Panc1 (cell line): ENCODE measurements at regions not wholly inside any gene's neighbourhood (a gene's known extent, or its start where the extent isn't known, plus 50 kb on each side); places are given as distances from the start of the nearest gene placed in this dataset.

Source experiments
- ATAC-seq: fragments of 200-7000 bp; cut with Tn5 transposase; 2 replicates; pipeline ENCODE4 v1.9.1; 2020; ENCODE audit warnings: mild to moderate bottlenecking, moderate library complexity
- BruUV-seq: library from RNA; stranded (reverse); fragments of 400-500 nt; replicated peaks from 2 replicates; lab custom pipeline; 2021; lab: Mats Ljungman, UMichigan
- CTCF ChIA-PET: fragments of 300-600 bp; sonication (Branson Sonifier 250); formaldehyde crosslinking; loops from one replicate; lab custom pipeline; 2022; ENCODE audit warnings: antibody characterized with exemption; lab: Charles Lee
- POLR2A ChIA-PET: fragments of 300-600 bp; sonication (Branson Sonifier 250); formaldehyde crosslinking; loops from one replicate; lab custom pipeline; 2022; ENCODE audit warnings: antibody characterized with exemption; lab: Charles Lee
- DNase-seq: peaks from one replicate; pipeline ENCODE4 v3.0.0-alpha.2; 2010; ENCODE audit warnings: low read depth, low spot score
- H3K27ac ChIP-seq: 2 replicates; pipeline ENCODE4 v1.5.1; 2011; ENCODE audit warnings: mild to moderate bottlenecking, low read length, inconsistent platforms
- H3K27me3 ChIP-seq: fragments of 200-500 bp; sonication (Bioruptor generic); 2 replicates; pipeline ENCODE4 v1.6.0; 2014; ENCODE audit warnings: low read length, inconsistent platforms; ENCODE audit not compliant: control insufficient read depth, insufficient read depth
- H3K36me3 ChIP-seq: fragments of 200-500 bp; sonication (Bioruptor generic); 2 replicates; pipeline ENCODE4 v1.5.1; 2014; ENCODE audit warnings: inconsistent platforms, mild to moderate bottlenecking, low read length, moderate library complexity; ENCODE audit not compliant: control insufficient read depth, insufficient read depth
- H3K4me1 ChIP-seq: 2 replicates; pipeline ENCODE4 v1.5.1; 2011; ENCODE audit warnings: inconsistent platforms, mild to moderate bottlenecking, low read length, moderate library complexity; ENCODE audit not compliant: control insufficient read depth, insufficient read depth
- H3K4me3 ChIP-seq, 2 experiments: 2 replicates each; pipeline ENCODE4 v1.5.1; 2011 to 2012; ENCODE audit warnings: low read depth in 2 of 2, low read length in 2 of 2, mild to moderate bottlenecking in 2 of 2, inconsistent platforms in 1 of 2, moderate library complexity in 1 of 2
- H3K9me3 ChIP-seq: fragments of 200-500 bp; sonication (Bioruptor generic); 2 replicates; pipeline ENCODE4 v1.5.1; 2014; ENCODE audit warnings: low read depth, mild to moderate bottlenecking, inconsistent platforms, low read length, moderate library complexity; ENCODE audit not compliant: control insufficient read depth, insufficient read depth
- CTCF ChIP-seq: fragments of 450-650 bp; IDR thresholded peaks from 2 replicates; pipeline ENCODE4 v1.5.1; 2017; ENCODE audit warnings: mild to moderate bottlenecking
- POLR2AphosphoS5 ChIP-seq: IDR thresholded peaks from 2 replicates; pipeline ENCODE4 v1.6.1; 2012; ENCODE audit warnings: mild to moderate bottlenecking, low read depth, low read length, moderate library complexity
- REST ChIP-seq, 2 experiments: IDR thresholded peaks; 2 replicates each; pipeline ENCODE4 v1.6.1; 2011 to 2012; ENCODE audit warnings: low read depth in 2 of 2, control low read depth in 1 of 2, low read length in 1 of 2, mild to moderate bottlenecking in 1 of 2, moderate library complexity in 1 of 2; ENCODE audit not compliant: insufficient read depth in 1 of 2
- SIN3A ChIP-seq: IDR thresholded peaks from 2 replicates; pipeline ENCODE4 v1.6.1; 2012; ENCODE audit warnings: low read depth, mild to moderate bottlenecking, low read length, moderate library complexity, borderline replicate concordance; ENCODE audit not compliant: insufficient read depth
- TCF7L2 ChIP-seq: IDR thresholded peaks from 2 replicates; pipeline ENCODE4 v1.6.1; 2011; ENCODE audit warnings: mild to moderate bottlenecking, low read depth, low read length, inconsistent platforms
- in situ Hi-C: cut with HindIII; loops from 2 replicates; pipeline ENCODE4 v1.10.0; 2016; ENCODE audit warnings: low sequenced_read_pairs, low pct_unique_long_range_greater_than_20kb
- intact Hi-C: fragments of 100-400 bp; cut with micrococcal nuclease; formaldehyde crosslinking; loops from one replicate; pipeline ENCODE4 v1.10.0; 2022; ENCODE audit not compliant: unreplicated experiment

- no peaks in the 10 kb centered on the region for H3K27me3 ChIP-seq
- H3K27ac ChIP-seq = no peak overlapping the region
- no peak for TF ChIP-seq SIN3A
- TF ChIP-seq CTCF = no peak
- TF ChIP-seq REST (IDR thresholded peaks at IDR 0.05; ENCODE audit: insufficient read depth in 1 of 2, low read depth in 2 of 2, low read length in 1 of 2) = no peak
- BruUV-seq = no TSS peak
- DNase-seq (no peak), ATAC-seq (no peak)
- H3K4me1 ChIP-seq = no peaks in the 10 kb centered on the region
- H3K4me3 ChIP-seq = no peak overlapping the region
- ChIA-PET POLR2A (no interaction called here), CTCF (no interaction called here)
- intact Hi-C loops = no loop called here
- H3K36me3 ChIP-seq = no peaks in the 10 kb centered on the region
- in situ Hi-C loops = no loop called here
- no peaks in the 10 kb centered on the region for H3K9me3 ChIP-seq
These were observed 126.6 kb upstream of the ST8SIA2 start for GRCh38 chr15:92266796-92267685.

- in situ Hi-C loops = no loop called here
- ChIA-PET CTCF (no interaction called here), POLR2A (no interaction called here)
- H3K27ac ChIP-seq = no peak overlapping the region
- no peaks in the 10 kb centered on the region for H3K9me3 ChIP-seq
- no peaks in the 10 kb centered on the region for H3K4me1 ChIP-seq
- intact Hi-C loops = no loop called here
- TF ChIP-seq SIN3A = no peak
- ATAC-seq (no peak), DNase-seq (no peak)
- no TSS peak for BruUV-seq
- H3K36me3 ChIP-seq = no peaks in the 10 kb centered on the region
- H3K27me3 ChIP-seq = no peaks in the 10 kb centered on the region
- H3K4me3 ChIP-seq = no peak overlapping the region
These were observed 124.8 kb upstream of the ST8SIA2 start for GRCh38 chr15:92268900-92269299.

- TF ChIP-seq REST (IDR thresholded peaks at IDR 0.05; ENCODE audit: insufficient read depth in 1 of 2, low read depth in 2 of 2, low read length in 1 of 2) (no peak), CTCF (no peak), SIN3A (no peak), POLR2AphosphoS5 (no peak), TCF7L2 (no peak)
- BruUV-seq = no TSS peak
- H3K9me3 ChIP-seq = no peaks in the 10 kb centered on the region
- DNase-seq = no peak
- ChIA-PET POLR2A (interaction anchor here (0.6 kb wide), 1 partner anchor 383 kb away, joined by 3 read pairs; no protein-coding TSS in a partner anchor), CTCF (no interaction called here)
- in situ Hi-C loops (no loop called here), intact Hi-C loops (loop anchor here (10.0 kb wide), 1 partner anchor 444 kb away; no protein-coding TSS in a partner anchor)
- no peaks in the 10 kb centered on the region for H3K4me1 ChIP-seq
- H3K4me3 ChIP-seq = no peak overlapping the region
- H3K27ac ChIP-seq = no peak overlapping the region
- ATAC-seq = no peak
- no peaks in the 10 kb centered on the region for H3K36me3 ChIP-seq
- no peaks in the 10 kb centered on the region for H3K27me3 ChIP-seq
These were observed 122.5 kb upstream of the ST8SIA2 start for GRCh38 chr15:92271179-92271578.
